ENCODE measurements at regions not wholly inside any gene's neighbourhood (a gene's known extent, or its start where the extent isn't known, plus 50 kb on each side); places are given as distances from the start of the nearest gene placed in this dataset.

- H3K9me3 ChIP-seq (ENCODE audit: control insufficient read depth, low read length, poor library complexity, severe bottlenecking), result no peaks in the 10 kb centered on the region
- peaks cover 4% of the 10 kb centered on the region for H3K4me1 Mint-ChIP-seq
- no peak overlapping the region for H3K4me3 Mint-ChIP-seq
- no peak for ATAC-seq
- H3K27me3 Mint-ChIP-seq, result peaks cover 10% of the 10 kb centered on the region
- no peak for DNase-seq
- no peaks in the 10 kb centered on the region for H3K36me3 Mint-ChIP-seq (ENCODE audit: low read depth)
- H3K27ac Mint-ChIP-seq, result no peak overlapping the region
These were observed 455.9 kb upstream of the UBE2E3 start for GRCh38 chr2:180524499-180524898.

- H3K27ac Mint-ChIP-seq, result no peak overlapping the region
- H3K27me3 Mint-ChIP-seq, result peaks cover 11% of the 10 kb centered on the region
- ATAC-seq (no peak), DNase-seq (no peak)
- H3K36me3 Mint-ChIP-seq (ENCODE audit: low read depth), result no peaks in the 10 kb centered on the region
- no peak overlapping the region for H3K4me3 Mint-ChIP-seq
- H3K9me3 ChIP-seq (ENCODE audit: control insufficient read depth, low read length, poor library complexity, severe bottlenecking), result no peaks in the 10 kb centered on the region
- peaks cover 4% of the 10 kb centered on the region for H3K4me1 Mint-ChIP-seq
These were observed 456.6 kb upstream of the UBE2E3 start for GRCh38 chr2:180523621-180524340.

- no peak for ATAC-seq
- Mint-ChIP-seq H3K4me3 (no peak overlapping the region), H3K4me1 (peaks cover 4% of the 10 kb centered on the region), H3K36me3 (ENCODE audit: low read depth) (no peaks in the 10 kb centered on the region), H3K27ac (no peak overlapping the region), H3K27me3 (peaks cover 20% of the 10 kb centered on the region)
- no peaks in the 10 kb centered on the region for H3K9me3 ChIP-seq (ENCODE audit: control insufficient read depth, low read length, poor library complexity, severe bottlenecking)
- DNase-seq, result no peak
These were observed 459.4 kb upstream of the UBE2E3 start for GRCh38 chr2:180520921-180521581.

GRCh38 chr2:180520206-180520605 is 460.2 kb upstream of the UBE2E3 start:
- no peak for ATAC-seq
- Mint-ChIP-seq H3K36me3 (ENCODE audit: low read depth) (no peaks in the 10 kb centered on the region), H3K27me3 (peaks cover 20% of the 10 kb centered on the region), H3K4me3 (no peak overlapping the region), H3K27ac (no peak overlapping the region), H3K4me1 (peaks cover 4% of the 10 kb centered on the region)
- no peaks in the 10 kb centered on the region for H3K9me3 ChIP-seq (ENCODE audit: control insufficient read depth, low read length, poor library complexity, severe bottlenecking)
- DNase-seq, result no peak

GRCh38 chr2:180519276-180519675 is 461.1 kb upstream of the UBE2E3 start:
- DNase-seq (no peak), ATAC-seq (no peak)
- H3K36me3 Mint-ChIP-seq (ENCODE audit: low read depth), result no peaks in the 10 kb centered on the region
- H3K9me3 ChIP-seq (ENCODE audit: control insufficient read depth, low read length, poor library complexity, severe bottlenecking), result no peaks in the 10 kb centered on the region
- no peak overlapping the region for H3K27ac Mint-ChIP-seq
- peaks cover 4% of the 10 kb centered on the region for H3K4me1 Mint-ChIP-seq
- H3K27me3 Mint-ChIP-seq, result peaks cover 20% of the 10 kb centered on the region
- H3K4me3 Mint-ChIP-seq, result no peak overlapping the region

GRCh38 chr2:180516232-180516631 is 464.2 kb upstream of the UBE2E3 start:
- Mint-ChIP-seq H3K4me3 (no peak overlapping the region), H3K36me3 (ENCODE audit: low read depth) (no peaks in the 10 kb centered on the region), H3K4me1 (peaks cover 4% of the 10 kb centered on the region), H3K27ac (no peak overlapping the region), H3K27me3 (peaks cover 20% of the 10 kb centered on the region)
- no peak for DNase-seq
- no peaks in the 10 kb centered on the region for H3K9me3 ChIP-seq (ENCODE audit: control insufficient read depth, low read length, poor library complexity, severe bottlenecking)
- no peak for ATAC-seq

- Mint-ChIP-seq H3K27me3 (peaks cover 6% of the 10 kb centered on the region), H3K36me3 (ENCODE audit: low read depth) (no peaks in the 10 kb centered on the region), H3K27ac (no peak overlapping the region), H3K4me1 (no peaks in the 10 kb centered on the region), H3K4me3 (no peak overlapping the region)
- ATAC-seq (no peak), DNase-seq (no peak)
- H3K9me3 ChIP-seq (ENCODE audit: control insufficient read depth, low read length, poor library complexity, severe bottlenecking), result no peaks in the 10 kb centered on the region
These were observed 467.0 kb upstream of the UBE2E3 start for GRCh38 chr2:180513389-180513788.

- Mint-ChIP-seq H3K27ac (no peak overlapping the region), H3K36me3 (ENCODE audit: low read depth) (no peaks in the 10 kb centered on the region), H3K4me1 (no peaks in the 10 kb centered on the region), H3K27me3 (no peaks in the 10 kb centered on the region), H3K4me3 (no peak overlapping the region)
- no peaks in the 10 kb centered on the region for H3K9me3 ChIP-seq (ENCODE audit: control insufficient read depth, low read length, poor library complexity, severe bottlenecking)
- ATAC-seq (no peak), DNase-seq (no peak)
These were observed 471.9 kb upstream of the UBE2E3 start for GRCh38 chr2:180508458-180508857.

GRCh38 chr2:180507028-180507427 is 473.4 kb upstream of the UBE2E3 start:
- no peaks in the 10 kb centered on the region for H3K27me3 Mint-ChIP-seq
- no peak for DNase-seq
- H3K27ac Mint-ChIP-seq, result no peak overlapping the region
- ATAC-seq, result no peak
- no peaks in the 10 kb centered on the region for H3K36me3 Mint-ChIP-seq (ENCODE audit: low read depth)
- H3K9me3 ChIP-seq (ENCODE audit: control insufficient read depth, low read length, poor library complexity, severe bottlenecking), result no peaks in the 10 kb centered on the region
- no peak overlapping the region for H3K4me3 Mint-ChIP-seq
- H3K4me1 Mint-ChIP-seq, result no peaks in the 10 kb centered on the region

GRCh38 chr2:180505203-180505602 is 475.2 kb upstream of the UBE2E3 start:
- H3K27me3 Mint-ChIP-seq, result no peaks in the 10 kb centered on the region
- H3K9me3 ChIP-seq (ENCODE audit: control insufficient read depth, low read length, poor library complexity, severe bottlenecking), result no peaks in the 10 kb centered on the region
- no peak for DNase-seq
- H3K36me3 Mint-ChIP-seq (ENCODE audit: low read depth), result no peaks in the 10 kb centered on the region
- H3K4me3 Mint-ChIP-seq, result no peak overlapping the region
- H3K4me1 Mint-ChIP-seq, result no peaks in the 10 kb centered on the region
- no peak overlapping the region for H3K27ac Mint-ChIP-seq
- no peak for ATAC-seq

GRCh38 chr2:180497621-180498152 is 482.7 kb upstream of the UBE2E3 start:
- H3K27me3 Mint-ChIP-seq, result no peaks in the 10 kb centered on the region
- no peaks in the 10 kb centered on the region for H3K9me3 ChIP-seq (ENCODE audit: control insufficient read depth, low read length, poor library complexity, severe bottlenecking)
- no peak overlapping the region for H3K27ac Mint-ChIP-seq
- ATAC-seq (no peak), DNase-seq (no peak)
- no peaks in the 10 kb centered on the region for H3K36me3 Mint-ChIP-seq (ENCODE audit: low read depth)
- no peaks in the 10 kb centered on the region for H3K4me1 Mint-ChIP-seq
- H3K4me3 Mint-ChIP-seq, result no peak overlapping the region

- H3K36me3 Mint-ChIP-seq (ENCODE audit: low read depth), result no peaks in the 10 kb centered on the region
- no peaks in the 10 kb centered on the region for H3K27me3 Mint-ChIP-seq
- H3K4me1 Mint-ChIP-seq, result no peaks in the 10 kb centered on the region
- H3K9me3 ChIP-seq (ENCODE audit: control insufficient read depth, low read length, poor library complexity, severe bottlenecking), result no peaks in the 10 kb centered on the region
- H3K27ac Mint-ChIP-seq, result no peak overlapping the region
- DNase-seq (no peak), ATAC-seq (no peak)
- H3K4me3 Mint-ChIP-seq, result no peak overlapping the region
These were observed 484.8 kb upstream of the UBE2E3 start for GRCh38 chr2:180495606-180496005.

GRCh38 chr2:180494286-180494685 is 486.1 kb upstream of the UBE2E3 start:
- Mint-ChIP-seq H3K27ac (no peak overlapping the region), H3K4me1 (no peaks in the 10 kb centered on the region), H3K36me3 (ENCODE audit: low read depth) (no peaks in the 10 kb centered on the region), H3K27me3 (no peaks in the 10 kb centered on the region), H3K4me3 (no peak overlapping the region)
- no peaks in the 10 kb centered on the region for H3K9me3 ChIP-seq (ENCODE audit: control insufficient read depth, low read length, poor library complexity, severe bottlenecking)
- no peak for DNase-seq
- ATAC-seq, result no peak

GRCh38 chr2:180482696-180483095 is 475.6 kb upstream of the CWC22 start:
- Mint-ChIP-seq H3K27me3 (no peaks in the 10 kb centered on the region), H3K4me1 (no peaks in the 10 kb centered on the region), H3K36me3 (ENCODE audit: low read depth) (no peaks in the 10 kb centered on the region), H3K27ac (no peak overlapping the region), H3K4me3 (no peak overlapping the region)
- H3K9me3 ChIP-seq (ENCODE audit: control insufficient read depth, low read length, poor library complexity, severe bottlenecking), result no peaks in the 10 kb centered on the region
- DNase-seq, result no peak
- no peak for ATAC-seq

All from T-helper 17 cell (primary cell).